Fibroblast of lung (primary cell): ENCODE measurements at regions not wholly inside any gene's neighbourhood (a gene's known extent, or its start where the extent isn't known, plus 50 kb on each side); places are given as distances from the start of the nearest gene placed in this dataset.

Experiments
- CTCF ChIP-seq, 2 donors: IDR thresholded peaks in 1 of 2; conservative IDR thresholded peaks in 1 of 2; 1 replicate in 1 of 2; 2 replicates in 1 of 2; pipeline ENCODE4 v1.5.1; 2011 to 2012; ENCODE audit warnings: low read length in 2 of 2, control low read depth in 1 of 2, inconsistent platforms in 1 of 2, low read depth in 1 of 2, mild to moderate bottlenecking in 1 of 2
- EZH2 ChIP-seq: IDR thresholded peaks from 2 replicates; pipeline ENCODE4 v1.5.1; 2012; ENCODE audit warnings: low read length, control low read depth, mild to moderate bottlenecking; ENCODE audit errors: missing control alignments

GRCh38 chr3:35437381-35437780 is 201.9 kb upstream of the ARPP21 start:
- TF ChIP-seq CTCF (conservative IDR thresholded peaks at IDR 0.05 in 1 of 2, IDR thresholded peaks at IDR 0.05 in 1 of 2; ENCODE audit: low read depth in 1 of 2, low read length in 2 of 2) (no peak), EZH2 (no peak)
